ENCODE measurements at regions not wholly inside any gene's neighbourhood (a gene's known extent, or its start where the extent isn't known, plus 50 kb on each side); places are given as distances from the start of the nearest gene placed in this dataset.

GRCh38 chr7:88442413-88442812 lies 135.7 kb upstream of the STEAP4 start:
- POLR2A ChIA-PET (ENCODE audit: partially characterized antibody): no interaction called here

More at GRCh38 chr7:88442413-88442812, 135.7 kb upstream of the STEAP4 start:
- H3K9me3 ChIP-seq (ENCODE audit: insufficient read depth in 2 of 2, low read depth in 1 of 2, low read length in 1 of 2): no peaks in the 10 kb centered on the region
- no peak overlapping the region for H2BK12ac ChIP-seq (ENCODE audit: low read depth, low read length)
- H4K8ac ChIP-seq (ENCODE audit: extremely low read depth, insufficient read depth, low read length): no peak overlapping the region
- no peak for TF ChIP-seq PHF8 (conservative IDR thresholded peaks at IDR 0.05; ENCODE audit: low read depth, low read length)
- TF ChIP-seq KDM5A (IDR thresholded peaks at IDR 0.05; ENCODE audit: low read length): no peak
- no peak for TF ChIP-seq JUND (IDR thresholded peaks at IDR 0.05; ENCODE audit: low read length)
- no peak for TF ChIP-seq NRF1 (IDR thresholded peaks at IDR 0.05; ENCODE audit: low read depth, low read length)
- TF ChIP-seq SRF (IDR thresholded peaks at IDR 0.05; ENCODE audit: low read depth, low read length): no peak
- no peak overlapping the region for H2BK20ac ChIP-seq (ENCODE audit: low read length)
- H2BK15ac ChIP-seq (ENCODE audit: low read length): no peak overlapping the region
- H3K14ac ChIP-seq (ENCODE audit: insufficient read length): no peak overlapping the region
- H4K91ac ChIP-seq (replicated peaks; ENCODE audit: insufficient read length, low read length): no peak overlapping the region
- H2AFZ ChIP-seq (ENCODE audit: low read length): no peak overlapping the region
- no peak overlapping the region for H2BK5ac ChIP-seq (ENCODE audit: low read depth, low read length)
- CTCF ChIA-PET (ENCODE audit: partially characterized antibody): interaction anchor here (1.3 kb wide), 1 partner anchor 41 kb away, joined by 4 read pairs; no protein-coding TSS in a partner anchor
- H3K27me3 ChIP-seq (replicated peaks in 1 of 4; ENCODE audit: control insufficient read depth in 3 of 4, extremely low read depth in 1 of 4, insufficient read depth in 3 of 4, low read length in 3 of 4): no peaks in the 10 kb centered on the region
- H3K4me2 ChIP-seq (ENCODE audit: insufficient read depth in 1 of 2, low read depth in 2 of 2, low read length in 2 of 2): no peak overlapping the region
- no peak overlapping the region for H3K27ac ChIP-seq (ENCODE audit: low read depth, low read length)
- no peak overlapping the region for H3K4ac ChIP-seq (replicated peaks; ENCODE audit: insufficient read length, low read depth, low read length)
- no peaks in the 10 kb centered on the region for H3K79me1 ChIP-seq (ENCODE audit: low read depth, low read length)
- H3K23me2 ChIP-seq (ENCODE audit: low read depth, low read length): no peaks in the 10 kb centered on the region
- H3K56ac ChIP-seq (replicated peaks; ENCODE audit: insufficient read length, low read depth, low read length): no peak overlapping the region
- peaks cover 0 to 4% (median 0%) of the 10 kb centered on the region in 4 experiments; a peak in 2 of 7 replicates for H3K4me1 ChIP-seq (replicated peaks in 1 of 4; ENCODE audit: control insufficient read depth in 3 of 4, insufficient read depth in 4 of 4, low read length in 3 of 4)
- 100% methylated on average over 1 of the region's 1 CpG; no CpG with 5 or more reads in 1 of the 2 experiments for WGBS, 2 experiments (ENCODE audit: extremely low coverage in 1 of 2, insufficient coverage in 1 of 2, insufficient read length in 1 of 2, insufficient replicate concordance in 2 of 2, low coverage in 1 of 2, low lambda C conversion rate in 2 of 2, missing lambda C conversion rate in 1 of 2)
- no peaks in the 10 kb centered on the region for H3K36me3 ChIP-seq (ENCODE audit: control insufficient read depth in 2 of 4, insufficient read depth in 4 of 4, low read length in 3 of 4)
- no peak overlapping the region for H3K4me3 ChIP-seq (ENCODE audit: extremely low read depth in 1 of 4, insufficient read depth in 2 of 4, low read depth in 3 of 4, low read length in 4 of 4)
- no peak overlapping the region for H3K18ac ChIP-seq (ENCODE audit: extremely low read depth, low read length)
- FAIRE-seq: no peak
- H3K23ac ChIP-seq (ENCODE audit: insufficient read length): no peak overlapping the region
- H2AK5ac ChIP-seq (ENCODE audit: low read depth, low read length): no peak overlapping the region
- H2BK120ac ChIP-seq (replicated peaks; ENCODE audit: low read depth, low read length): no peak overlapping the region
- DNase-seq (ENCODE audit: low read depth in 1 of 2, low spot score in 2 of 2): no peak
- H4K5ac ChIP-seq (ENCODE audit: insufficient read length, low read depth, low read length): no peak overlapping the region
- no peak overlapping the region for H3K9ac ChIP-seq (replicated peaks in 1 of 4; ENCODE audit: extremely low read depth in 1 of 4, low read depth in 3 of 4, low read length in 3 of 4)
- H4K20me1 ChIP-seq (replicated peaks in 1 of 2; ENCODE audit: control insufficient read depth in 1 of 2, insufficient read depth in 2 of 2, low read length in 2 of 2): no peaks in the 10 kb centered on the region
- no peaks in the 10 kb centered on the region for H3K79me2 ChIP-seq (ENCODE audit: control insufficient read depth in 1 of 2, insufficient read depth in 2 of 2, low read length in 2 of 2)
